B cell (primary cell): ENCODE measurements at regions not wholly inside any gene's neighbourhood (a gene's known extent, or its start where the extent isn't known, plus 50 kb on each side); places are given as distances from the start of the nearest gene placed in this dataset.

Experiments used
- ATAC-seq: fragments of 200-7000 bp; cut with Tn5 transposase; one replicate; pipeline ENCODE4 v1.10.0; 2021; ENCODE audit warnings: low read depth, mild to moderate bottlenecking, moderate number of reproducible peaks, moderate library complexity
- CTCF ChIA-PET: fragments of 350-600 bp; sonication (Branson Sonifier 250); formaldehyde crosslinking; loops from one replicate; lab custom pipeline; 2021; ENCODE audit warnings: antibody characterized with exemption, inconsistent platforms; lab: Charles Lee
- POLR2A ChIA-PET: fragments of 350-600 bp; sonication (Branson Sonifier 250); formaldehyde crosslinking; loops from one replicate; lab custom pipeline; 2021; ENCODE audit warnings: antibody characterized with exemption; lab: Charles Lee
- DNase-seq: peaks from one replicate; pipeline ENCODE4 v3.0.0; 2013
- H2AFZ ChIP-seq: 2 replicates; pipeline ENCODE4 v1.6.1; 2012; ENCODE audit warnings: mild to moderate bottlenecking, low read depth, low read length; ENCODE audit not compliant: insufficient read depth, poor library complexity, severe bottlenecking
- H3K27ac ChIP-seq, 2 donors: 1 replicate in 1 of 2; 2 replicates in 1 of 2; pipeline ENCODE4 v1.5.1; 2012 to 2013; ENCODE audit warnings: low read length in 2 of 2, mild to moderate bottlenecking in 2 of 2, moderate library complexity in 1 of 2
- H3K27me3 ChIP-seq, 4 experiments: fragments of 200-600 bp in 1 of 4; sonication (generic) in 1 of 4; replicated peaks in 1 of 4; 1 replicate in 2 of 4; 2 replicates in 2 of 4; pipeline versions ENCODE4 v1.6.1 to v1.7.0; 2013 to 2016; ENCODE audit warnings: low read length in 3 of 4, mild to moderate bottlenecking in 2 of 4, mixed read lengths in 1 of 4, moderate library complexity in 1 of 4; ENCODE audit not compliant: insufficient read depth in 4 of 4, control insufficient read depth in 3 of 4; ENCODE audit errors: control extremely low read depth in 1 of 4
- H3K36me3 ChIP-seq, 2 experiments: replicated peaks in 1 of 2; 1 replicate in 1 of 2; 2 replicates in 1 of 2; pipeline versions ENCODE4 v1.6.1 to v1.7.1; 2013; ENCODE audit warnings: low read length in 1 of 2; ENCODE audit not compliant: insufficient read depth in 2 of 2, control insufficient read depth in 1 of 2; ENCODE audit errors: control extremely low read depth in 1 of 2, extremely low read depth in 1 of 2
- H3K4me1 ChIP-seq, 2 donors: fragments of 200-600 bp in 1 of 2; sonication (generic) in 1 of 2; 1 replicate in 1 of 2; 2 replicates in 1 of 2; pipeline versions ENCODE4 v1.5.1 to v1.6.1; 2013 to 2017; ENCODE audit warnings: low read length in 2 of 2; ENCODE audit not compliant: control insufficient read depth in 2 of 2, insufficient read depth in 2 of 2
- H3K4me2 ChIP-seq: replicated peaks from 2 replicates; pipeline ENCODE3; 2012; ENCODE audit warnings: mild to moderate bottlenecking, low read depth, low read length; ENCODE audit not compliant: poor library complexity, severe bottlenecking
- H3K4me3 ChIP-seq, 5 experiments: fragments of 200-600 bp in 1 of 5; sonication (generic) in 1 of 5; 1 replicate in 3 of 5; 2 replicates in 2 of 5; pipeline versions ENCODE4 v1.5.1 to v1.7.0; 2011 to 2016; ENCODE audit warnings: low read length in 4 of 5, mild to moderate bottlenecking in 4 of 5, low read depth in 2 of 5, control low read depth in 1 of 5, moderate library complexity in 1 of 5; ENCODE audit not compliant: insufficient read depth in 1 of 5; ENCODE audit errors: control extremely low read depth in 1 of 5, extremely low read depth in 1 of 5
- H3K79me2 ChIP-seq: fragments of 200-600 bp; sonication (generic); one replicate; pipeline ENCODE4 v1.6.0; 2016; ENCODE audit warnings: low read length; ENCODE audit not compliant: control insufficient read depth, insufficient read depth
- H3K9ac ChIP-seq: fragments of 200-600 bp; sonication (generic); 2 replicates; pipeline ENCODE4 v1.6.1; 2017; ENCODE audit warnings: mild to moderate bottlenecking, low read length, moderate library complexity
- H3K9me3 ChIP-seq, 3 donors: one replicate each; pipeline versions ENCODE4 v1.6.1 to v1.7.1; 2013; ENCODE audit warnings: low read length in 2 of 3; ENCODE audit not compliant: control insufficient read depth in 2 of 3, insufficient read depth in 1 of 3; ENCODE audit errors: control extremely low read depth in 1 of 3
- H4K20me1 ChIP-seq: 2 replicates; pipeline ENCODE4 v1.6.0; 2012; ENCODE audit warnings: mild to moderate bottlenecking, low read length; ENCODE audit not compliant: insufficient read depth, control insufficient read depth, poor library complexity, severe bottlenecking
- H3K27ac Mint-ChIP-seq: one replicate; pipeline ENCODE4 v1.8.0; 2021; ENCODE audit warnings: mixed read lengths
- H3K27me3 Mint-ChIP-seq: one replicate; pipeline ENCODE4 v1.8.0; 2021; ENCODE audit warnings: mixed read lengths
- H3K4me1 Mint-ChIP-seq: one replicate; pipeline ENCODE4 v1.8.0; 2021; ENCODE audit warnings: mixed read lengths
- H3K4me3 Mint-ChIP-seq: one replicate; pipeline ENCODE4 v1.8.0; 2021; ENCODE audit warnings: mixed read lengths
- H3K9me3 Mint-ChIP-seq: one replicate; pipeline ENCODE4 v1.8.0; 2022; ENCODE audit warnings: mixed read lengths; ENCODE audit not compliant: insufficient read depth
- EZH2 ChIP-seq: IDR thresholded peaks from 2 replicates; pipeline ENCODE4 v1.6.1; 2012; ENCODE audit warnings: borderline replicate concordance, low read depth, mild to moderate bottlenecking, moderate library complexity, low read length; ENCODE audit not compliant: insufficient read depth, poor library complexity, severe bottlenecking
- WGBS: methylation state at CpG from one replicate; pipeline ENCODE4 v1.1.5; 2013; ENCODE audit warnings: missing lambda C conversion rate; ENCODE audit not compliant: insufficient coverage; 5-methylcytosine and 5-hydroxymethylcytosine counted together
- intact Hi-C: fragments of 100-400 bp; cut with micrococcal nuclease; formaldehyde crosslinking; loops from one replicate; pipeline ENCODE4 v1.10.0; 2022
- TF ChIP-seq, protein P1 (sequence below): fragments of 200-600 bp; IDR thresholded peaks from one replicate; pipeline ENCODE4 v1.8.0; 2022; ENCODE audit warnings: antibody characterized with exemption, mild to moderate bottlenecking

DNA sequence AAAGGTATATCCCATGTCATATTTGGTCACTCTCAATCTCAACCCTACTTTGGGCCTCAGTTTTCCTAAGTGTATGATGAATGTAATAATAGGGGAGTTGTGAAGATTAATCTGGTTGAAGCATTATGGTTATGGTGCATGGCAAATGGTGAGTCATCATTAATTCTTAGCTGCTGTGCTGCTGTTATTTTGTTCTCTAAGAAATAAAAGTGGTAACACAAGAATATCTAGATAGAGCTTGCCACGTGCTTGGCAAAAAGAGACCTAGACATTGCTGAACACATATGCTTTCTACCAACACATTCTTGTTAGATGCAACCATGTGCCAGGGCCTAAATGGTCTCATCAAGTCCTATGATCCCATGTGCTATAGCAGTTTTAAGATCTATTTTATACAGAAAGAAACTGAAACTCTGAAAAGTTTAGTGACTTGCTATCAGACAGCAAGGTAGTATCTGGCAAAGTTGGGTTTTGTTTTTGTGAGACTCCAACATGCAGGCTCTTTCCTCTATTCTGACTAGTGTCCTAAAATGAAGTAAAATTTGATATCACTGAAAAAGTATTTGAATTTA lies 699.9 kb upstream of the MEF2C start:
- H3K27me3 Mint-ChIP-seq, result no peaks in the 10 kb centered on the region
- peaks cover 2% of the 10 kb centered on the region for H3K9me3 Mint-ChIP-seq
- no peaks in the 10 kb centered on the region for H3K27me3 ChIP-seq
- H2AFZ ChIP-seq, result no peak overlapping the region
- ChIA-PET POLR2A (no interaction called here), CTCF (no interaction called here)
- H3K9me3 ChIP-seq, result peaks cover 0 to 2% (median 0%) of the 10 kb centered on the region in 3 donors
- H3K4me2 ChIP-seq, result no peak overlapping the region
- no peak for DNase-seq
- H3K27ac Mint-ChIP-seq, result no peak overlapping the region
- no peak for TF ChIP-seq EZH2
- TF ChIP-seq, protein P1, sequence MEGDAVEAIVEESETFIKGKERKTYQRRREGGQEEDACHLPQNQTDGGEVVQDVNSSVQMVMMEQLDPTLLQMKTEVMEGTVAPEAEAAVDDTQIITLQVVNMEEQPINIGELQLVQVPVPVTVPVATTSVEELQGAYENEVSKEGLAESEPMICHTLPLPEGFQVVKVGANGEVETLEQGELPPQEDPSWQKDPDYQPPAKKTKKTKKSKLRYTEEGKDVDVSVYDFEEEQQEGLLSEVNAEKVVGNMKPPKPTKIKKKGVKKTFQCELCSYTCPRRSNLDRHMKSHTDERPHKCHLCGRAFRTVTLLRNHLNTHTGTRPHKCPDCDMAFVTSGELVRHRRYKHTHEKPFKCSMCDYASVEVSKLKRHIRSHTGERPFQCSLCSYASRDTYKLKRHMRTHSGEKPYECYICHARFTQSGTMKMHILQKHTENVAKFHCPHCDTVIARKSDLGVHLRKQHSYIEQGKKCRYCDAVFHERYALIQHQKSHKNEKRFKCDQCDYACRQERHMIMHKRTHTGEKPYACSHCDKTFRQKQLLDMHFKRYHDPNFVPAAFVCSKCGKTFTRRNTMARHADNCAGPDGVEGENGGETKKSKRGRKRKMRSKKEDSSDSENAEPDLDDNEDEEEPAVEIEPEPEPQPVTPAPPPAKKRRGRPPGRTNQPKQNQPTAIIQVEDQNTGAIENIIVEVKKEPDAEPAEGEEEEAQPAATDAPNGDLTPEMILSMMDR, result no peak
- no peak overlapping the region for H3K9ac ChIP-seq
- H3K27ac ChIP-seq, result no peak overlapping the region
- H3K4me1 Mint-ChIP-seq, result peaks cover 10% of the 10 kb centered on the region
- ATAC-seq, result no peak
- no peaks in the 10 kb centered on the region for H3K79me2 ChIP-seq
- H3K4me3 ChIP-seq, result no peak overlapping the region
- peaks cover 10 to 11% of the 10 kb centered on the region in 2 donors for H3K4me1 ChIP-seq
- WGBS, result no CpG with 5 or more reads among the region's 1 CpG
- H4K20me1 ChIP-seq, result no peaks in the 10 kb centered on the region
- H3K4me3 Mint-ChIP-seq, result no peak overlapping the region
- intact Hi-C loops, result loop anchor here (5.0 kb wide), 1 partner anchor 36 kb away; no protein-coding TSS in a partner anchor
- H3K36me3 ChIP-seq, result no peaks in the 10 kb centered on the region

DNA sequence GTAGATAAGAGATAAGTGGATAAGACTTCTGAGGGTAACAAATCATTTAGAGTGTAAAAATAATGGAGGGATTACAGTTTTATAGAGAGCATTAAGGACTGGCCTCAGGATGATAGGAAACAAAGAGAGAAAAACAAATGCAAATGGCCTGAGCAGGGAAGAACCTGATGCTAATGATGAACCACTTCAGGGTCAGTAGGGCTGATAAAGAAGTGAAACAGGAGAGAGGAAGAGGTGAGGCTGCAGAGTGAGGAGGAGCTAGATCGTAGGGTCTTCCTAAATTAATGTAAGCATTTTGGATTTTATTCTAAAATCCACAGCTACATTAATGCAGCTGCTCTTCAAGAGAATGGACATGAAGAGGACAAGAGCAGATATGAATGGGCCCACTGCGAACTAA lies 698.0 kb upstream of the MEF2C start:
- intact Hi-C loops, result loop anchor here (5.0 kb wide), 1 partner anchor 34 kb away; no protein-coding TSS in a partner anchor
- Histone ChIP-seq H3K9me3 (no peaks in the 10 kb centered on the region), H2AFZ (peak overlapping the region; percentile 59), H3K4me1 (peaks cover 10 to 11% of the 10 kb centered on the region in 2 donors), H3K27ac (peak overlapping the region in 1 of 2 donors; percentile 25), H3K27me3 (no peaks in the 10 kb centered on the region), H3K79me2 (no peaks in the 10 kb centered on the region), H3K36me3 (no peaks in the 10 kb centered on the region), H4K20me1 (no peaks in the 10 kb centered on the region), H3K4me3 (no peak overlapping the region), H3K9ac (peak overlapping the region; percentile 14), H3K4me2 (peak overlapping the region; percentile 31)
- Mint-ChIP-seq H3K27me3 (no peaks in the 10 kb centered on the region), H3K4me1 (peaks cover 10% of the 10 kb centered on the region), H3K4me3 (peak overlapping the region; percentile 40), H3K9me3 (peaks cover 2% of the 10 kb centered on the region), H3K27ac (peak overlapping the region; percentile 21)
- 100% methylated on average over 1 of the region's 2 CpGs for WGBS
- ATAC-seq, result no peak
- DNase-seq, result peak; percentile 13
- TF ChIP-seq, protein P1, result no peak
- TF ChIP-seq EZH2, result no peak
- CTCF ChIA-PET, result interaction anchor here (2.0 kb wide), 1 partner anchor 10 kb away, joined by 4 read pairs; no protein-coding TSS in a partner anchor
- POLR2A ChIA-PET, result no interaction called here
